ENCODE measurements at regions not wholly inside any gene's neighbourhood (a gene's known extent, or its start where the extent isn't known, plus 50 kb on each side); places are given as distances from the start of the nearest gene placed in this dataset.

GRCh38 chr2:104215269-104216161 lies 638.4 kb upstream of the POU3F3 start:
- no peaks in the 10 kb centered on the region for H3K4me1 ChIP-seq (ENCODE audit: control insufficient read depth, insufficient read depth, low read length)
- no peaks in the 10 kb centered on the region for H3K9me3 ChIP-seq (ENCODE audit: control insufficient read depth, insufficient read depth, low read depth, low read length)
- H3K27ac ChIP-seq (ENCODE audit: extremely low read depth, low read depth, low read length) = no peak overlapping the region
- ChIA-PET POLR2A (no interaction called here), CTCF (no interaction called here)
- no peak overlapping the region for H3K4me3 ChIP-seq (ENCODE audit: low read depth, low read length)
- H3K36me3 ChIP-seq (ENCODE audit: control insufficient read depth in 2 of 2, insufficient read depth in 1 of 2, low read length in 2 of 2) = no peaks in the 10 kb centered on the region
- TF ChIP-seq GLIS1 (tag by site-specific recombination; IDR thresholded peaks at IDR 0.05) (no peak), ZBTB48 (tag by site-specific recombination; IDR thresholded peaks at IDR 0.05) (no peak), ZNF549 (tag by site-specific recombination; IDR thresholded peaks at IDR 0.05) (no peak), ZNF140 (tag by site-specific recombination; IDR thresholded peaks at IDR 0.05) (no peak), ZNF202 (tag by site-specific recombination; IDR thresholded peaks at IDR 0.05; ENCODE audit: borderline replicate concordance) (no peak), ZNF777 (tag by site-specific recombination; IDR thresholded peaks at IDR 0.05; ENCODE audit: borderline replicate concordance) (no peak), ZNF324 (tag by site-specific recombination; IDR thresholded peaks at IDR 0.05) (no peak), ZNF354C (tag by site-specific recombination; IDR thresholded peaks at IDR 0.05; ENCODE audit: borderline replicate concordance, low read depth) (no peak), WT1 (tag by site-specific recombination; IDR thresholded peaks at IDR 0.05) (no peak), GFI1B (tag by site-specific recombination; IDR thresholded peaks at IDR 0.05) (no peak)

- CTCF ChIA-PET = no interaction called here
- Histone ChIP-seq H3K4me3 (ENCODE audit: low read depth, low read length) (no peak overlapping the region), H3K27ac (ENCODE audit: extremely low read depth, low read depth, low read length) (no peak overlapping the region), H3K36me3 (ENCODE audit: control insufficient read depth in 2 of 2, insufficient read depth in 1 of 2, low read length in 2 of 2) (no peaks in the 10 kb centered on the region), H3K9me3 (ENCODE audit: control insufficient read depth, insufficient read depth, low read depth, low read length) (no peaks in the 10 kb centered on the region), H3K4me1 (ENCODE audit: control insufficient read depth, insufficient read depth, low read length) (no peaks in the 10 kb centered on the region)
- TF ChIP-seq GLI2 (tag by site-specific recombination; IDR thresholded peaks at IDR 0.05; ENCODE audit: borderline replicate concordance, low read depth) (no peak), ZNF76 (tag by site-specific recombination; IDR thresholded peaks at IDR 0.05; ENCODE audit: borderline replicate concordance, low read depth) (no peak), ZNF140 (tag by site-specific recombination; IDR thresholded peaks at IDR 0.05) (no peak), ZNF623 (tag by site-specific recombination; IDR thresholded peaks at IDR 0.05) (no peak), ZBTB1 (tag by site-specific recombination; IDR thresholded peaks at IDR 0.05) (no peak), ZNF341 (tag by site-specific recombination; IDR thresholded peaks at IDR 0.05; ENCODE audit: low read depth) (no peak), ZNF121 (tag by site-specific recombination; IDR thresholded peaks at IDR 0.05) (no peak)
- POLR2A ChIA-PET = no interaction called here
These were observed 620.3 kb upstream of the POU3F3 start for GRCh38 chr2:104233591-104233990.

GRCh38 chr2:104236491-104236890 lies 617.4 kb upstream of the POU3F3 start:
- no peaks in the 10 kb centered on the region for H3K4me1 ChIP-seq (ENCODE audit: control insufficient read depth, insufficient read depth, low read length)
- no peaks in the 10 kb centered on the region for H3K9me3 ChIP-seq (ENCODE audit: control insufficient read depth, insufficient read depth, low read depth, low read length)
- CTCF ChIA-PET = no interaction called here
- TF ChIP-seq ZNF398 (tag by site-specific recombination; IDR thresholded peaks at IDR 0.05) (no peak), ZBTB1 (tag by site-specific recombination; IDR thresholded peaks at IDR 0.05) (no peak), ZNF585B (tag by site-specific recombination; IDR thresholded peaks at IDR 0.05) (no peak), ZNF362 (tag by site-specific recombination; IDR thresholded peaks at IDR 0.05) (no peak), HOXC10 (CRISPR knock-in tag; IDR thresholded peaks at IDR 0.05) (no peak), ZNF311 (tag by site-specific recombination; IDR thresholded peaks at IDR 0.05; ENCODE audit: borderline replicate concordance) (no peak)
- H3K27ac ChIP-seq (ENCODE audit: extremely low read depth, low read depth, low read length) = no peak overlapping the region
- no peak overlapping the region for H3K4me3 ChIP-seq (ENCODE audit: low read depth, low read length)
- no peaks in the 10 kb centered on the region for H3K36me3 ChIP-seq (ENCODE audit: control insufficient read depth in 2 of 2, insufficient read depth in 1 of 2, low read length in 2 of 2)
- POLR2A ChIA-PET = no interaction called here
